ENCODE measurements at regions not wholly inside any gene's neighbourhood (a gene's known extent, or its start where the extent isn't known, plus 50 kb on each side); places are given as distances from the start of the nearest gene placed in this dataset.
"Not testable (repeated sequence)": the region's sequence is repeated elsewhere in the genome, so short reads cannot be mapped to it uniquely, and the experiment has no call there.

DNA sequence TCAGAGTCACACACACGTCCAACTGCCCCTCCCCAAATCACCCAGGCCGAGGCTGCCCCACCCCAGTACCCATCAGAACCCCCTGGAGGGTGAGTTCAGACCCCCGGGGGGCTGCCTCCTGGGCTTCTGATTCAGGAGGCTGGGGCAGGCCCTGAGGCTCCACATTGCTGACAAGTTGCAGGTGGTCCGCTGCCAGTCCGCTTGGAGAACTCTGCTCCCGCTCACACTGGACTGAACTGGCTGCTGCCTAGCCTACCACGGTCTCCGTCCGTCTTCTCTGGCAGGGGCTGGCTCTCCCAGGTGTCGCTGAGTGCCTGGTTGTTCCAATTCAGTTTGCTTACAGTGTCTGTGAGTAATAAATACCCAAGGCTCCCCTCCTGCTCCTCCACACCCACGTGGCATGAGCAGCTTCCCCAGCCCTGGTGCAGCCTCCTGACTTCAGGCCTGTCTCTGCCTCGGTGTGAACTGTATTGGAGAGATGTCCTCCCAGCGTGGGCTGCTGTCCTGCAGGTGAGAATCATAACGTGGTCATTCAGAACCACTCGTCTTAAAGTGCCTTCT lies 163.4 kb downstream of the LAT start:
- Histone ChIP-seq H3K36me3 (ENCODE audit: insufficient read depth, low read length) (no peaks in the 10 kb centered on the region), H3K9me3 (ENCODE audit: low read depth, low read length) (no peaks in the 10 kb centered on the region), H3K9ac (ENCODE audit: insufficient read length) (no peak overlapping the region), H3K27ac (no peak overlapping the region), H3K4me3 (no peak overlapping the region)
- DNase-seq (ENCODE audit: low read depth, low spot score): no peak
- TF ChIP-seq EZH2 (IDR thresholded peaks at IDR 0.05) (no peak), POLR2AphosphoS5 (IDR thresholded peaks at IDR 0.05; ENCODE audit: borderline replicate concordance, low read depth, low read length) (no peak), FOXP2 (optimal IDR thresholded peaks at IDR 0.05; ENCODE audit: control extremely low read depth, extremely low read length, insufficient read depth) (no peak)

DNA sequence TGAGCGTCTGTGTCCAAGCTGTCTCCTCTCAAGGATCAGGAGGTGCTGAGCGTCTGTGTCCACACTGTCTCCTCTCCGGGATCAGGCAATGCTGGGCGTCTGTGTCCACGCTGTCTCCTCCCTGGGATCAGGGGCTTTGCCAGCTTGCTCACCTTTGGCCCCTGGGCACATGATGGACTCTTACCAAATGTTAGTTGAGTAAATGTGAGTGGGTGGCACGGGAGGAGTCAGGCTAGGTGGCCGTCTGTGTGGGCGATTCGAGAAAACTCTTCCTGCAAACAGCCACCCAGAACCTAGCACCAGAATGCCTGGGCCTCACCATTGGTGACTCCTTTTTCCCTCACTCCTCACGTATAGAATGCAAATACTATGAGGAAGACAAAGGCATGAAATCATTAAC lies 162.9 kb downstream of the LAT start:
- H3K36me3 ChIP-seq (ENCODE audit: insufficient read depth, low read length); H3K9me3 ChIP-seq (ENCODE audit: low read depth, low read length); H3K4me3 ChIP-seq: not testable (repeated sequence)

GRCh38 chr16:29146808-29147643 lies 162.2 kb downstream of the LAT start:
- H3K9me3 ChIP-seq (ENCODE audit: low read depth, low read length); DNase-seq (ENCODE audit: low read depth, low spot score); H3K4me3 ChIP-seq; H3K36me3 ChIP-seq (ENCODE audit: insufficient read depth, low read length); H3K27ac ChIP-seq; H3K9ac ChIP-seq (ENCODE audit: insufficient read length): not testable (repeated sequence)

More for the DNA sequence above, 162.9 kb downstream of the LAT start:
- not testable (repeated sequence) for H3K27ac ChIP-seq; H3K9ac ChIP-seq (ENCODE audit: insufficient read length); DNase-seq (ENCODE audit: low read depth, low spot score)

DNA sequence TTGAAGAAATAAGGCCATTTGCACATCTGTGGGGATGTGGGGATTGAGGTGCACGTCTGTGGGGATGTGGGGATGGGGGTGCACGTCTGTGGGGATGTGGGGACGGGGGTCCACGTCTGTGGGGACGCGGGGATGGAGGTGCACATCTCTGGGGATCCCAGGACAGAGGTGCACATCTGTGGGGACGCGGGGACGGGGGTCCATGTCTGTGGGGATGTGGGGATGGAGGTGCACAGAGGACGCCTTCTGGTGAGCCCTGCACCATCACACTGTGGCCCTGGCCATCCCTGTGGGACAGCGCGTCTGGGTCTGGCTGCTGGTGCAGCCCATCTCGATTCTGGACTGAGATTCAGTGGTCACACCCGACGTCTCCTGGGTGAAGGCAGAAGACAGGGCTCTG lies 161.4 kb downstream of the LAT start:
- no peak for TF ChIP-seq FOXP2 (optimal IDR thresholded peaks at IDR 0.05; ENCODE audit: control extremely low read depth, extremely low read length, insufficient read depth)
- TF ChIP-seq POLR2AphosphoS5 (IDR thresholded peaks at IDR 0.05; ENCODE audit: borderline replicate concordance, low read depth, low read length): no peak
- no peak for TF ChIP-seq EZH2 (IDR thresholded peaks at IDR 0.05)
- no peak for DNase-seq (ENCODE audit: low read depth, low spot score)
- H3K9me3 ChIP-seq (ENCODE audit: low read depth, low read length): no peaks in the 10 kb centered on the region

DNA sequence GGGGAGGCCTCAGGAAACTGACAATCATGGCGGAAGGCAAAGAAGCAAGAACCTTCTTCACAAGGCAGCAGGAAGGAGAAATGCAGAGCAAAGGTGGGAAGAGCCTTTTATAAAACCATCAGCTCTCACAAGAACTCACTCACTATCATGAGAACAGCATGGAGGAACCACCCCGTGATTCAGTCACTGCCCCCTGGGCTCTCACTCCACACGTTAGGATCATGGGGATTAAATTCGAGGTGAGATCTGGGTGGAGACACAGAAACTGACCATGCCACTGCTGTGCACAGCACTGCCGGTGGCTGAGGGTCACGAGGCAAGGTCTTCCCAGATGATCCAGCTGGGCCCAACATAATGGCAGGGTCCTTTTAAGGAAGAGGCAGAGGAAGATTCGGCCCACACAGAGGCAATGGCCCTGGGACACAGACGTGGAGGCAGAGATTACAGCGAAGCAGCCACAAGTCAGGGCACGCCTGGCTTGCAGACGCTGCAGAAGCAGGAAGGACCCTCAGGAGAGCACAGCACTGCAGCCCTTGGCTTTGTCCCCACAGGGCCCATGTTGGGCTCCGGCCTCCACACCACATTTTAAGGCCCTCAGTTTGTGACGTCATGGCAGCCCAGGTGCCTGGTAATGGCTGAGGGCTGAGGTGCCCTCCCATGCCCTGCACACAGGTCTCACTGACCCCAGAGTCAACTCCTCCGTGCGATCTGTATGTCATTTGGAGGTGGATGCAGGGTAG lies 160.8 kb downstream of the LAT start:
- H3K9ac ChIP-seq (ENCODE audit: insufficient read length); DNase-seq (ENCODE audit: low read depth, low spot score); H3K27ac ChIP-seq: not testable (repeated sequence)

More for the DNA sequence above, 161.4 kb downstream of the LAT start:
- Histone ChIP-seq H3K9ac (ENCODE audit: insufficient read length) (no peak overlapping the region), H3K4me3 (no peak overlapping the region), H3K27ac (no peak overlapping the region), H3K36me3 (ENCODE audit: insufficient read depth, low read length) (no peaks in the 10 kb centered on the region)

GRCh38 chr16:29145086-29145485 lies 160.2 kb downstream of the LAT start:
- H3K4me3 ChIP-seq; H3K9ac ChIP-seq (ENCODE audit: insufficient read length); H3K27ac ChIP-seq; DNase-seq (ENCODE audit: low read depth, low spot score); H3K36me3 ChIP-seq (ENCODE audit: insufficient read depth, low read length); H3K9me3 ChIP-seq (ENCODE audit: low read depth, low read length): not testable (repeated sequence)

More for the DNA sequence above, 160.8 kb downstream of the LAT start:
- not testable (repeated sequence) for H3K36me3 ChIP-seq (ENCODE audit: insufficient read depth, low read length); H3K4me3 ChIP-seq; H3K9me3 ChIP-seq (ENCODE audit: low read depth, low read length)

DNA sequence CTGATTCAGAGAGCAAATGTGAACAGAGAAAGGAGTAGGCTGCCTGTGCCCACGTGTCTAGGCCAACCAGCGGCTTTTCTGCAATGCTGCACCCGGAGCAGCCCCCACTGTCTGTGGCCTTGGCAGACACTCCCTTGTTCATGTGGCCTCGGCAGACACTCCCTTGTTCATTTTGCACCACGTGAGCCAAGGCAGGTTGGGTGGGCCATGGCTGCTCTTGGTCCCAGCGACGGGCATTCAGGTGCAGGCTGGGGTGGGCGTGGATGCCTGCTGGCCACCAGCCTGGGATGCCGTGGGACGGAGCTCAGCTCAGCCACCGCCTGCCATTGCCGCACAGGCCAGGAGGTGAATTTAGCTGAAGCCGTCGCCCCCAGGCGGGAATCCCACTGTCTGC lies 159.8 kb downstream of the LAT start:
- H3K9ac ChIP-seq (ENCODE audit: insufficient read length); H3K9me3 ChIP-seq (ENCODE audit: low read depth, low read length); H3K27ac ChIP-seq; H3K36me3 ChIP-seq (ENCODE audit: insufficient read depth, low read length); H3K4me3 ChIP-seq; DNase-seq (ENCODE audit: low read depth, low spot score): not testable (repeated sequence)

DNA sequence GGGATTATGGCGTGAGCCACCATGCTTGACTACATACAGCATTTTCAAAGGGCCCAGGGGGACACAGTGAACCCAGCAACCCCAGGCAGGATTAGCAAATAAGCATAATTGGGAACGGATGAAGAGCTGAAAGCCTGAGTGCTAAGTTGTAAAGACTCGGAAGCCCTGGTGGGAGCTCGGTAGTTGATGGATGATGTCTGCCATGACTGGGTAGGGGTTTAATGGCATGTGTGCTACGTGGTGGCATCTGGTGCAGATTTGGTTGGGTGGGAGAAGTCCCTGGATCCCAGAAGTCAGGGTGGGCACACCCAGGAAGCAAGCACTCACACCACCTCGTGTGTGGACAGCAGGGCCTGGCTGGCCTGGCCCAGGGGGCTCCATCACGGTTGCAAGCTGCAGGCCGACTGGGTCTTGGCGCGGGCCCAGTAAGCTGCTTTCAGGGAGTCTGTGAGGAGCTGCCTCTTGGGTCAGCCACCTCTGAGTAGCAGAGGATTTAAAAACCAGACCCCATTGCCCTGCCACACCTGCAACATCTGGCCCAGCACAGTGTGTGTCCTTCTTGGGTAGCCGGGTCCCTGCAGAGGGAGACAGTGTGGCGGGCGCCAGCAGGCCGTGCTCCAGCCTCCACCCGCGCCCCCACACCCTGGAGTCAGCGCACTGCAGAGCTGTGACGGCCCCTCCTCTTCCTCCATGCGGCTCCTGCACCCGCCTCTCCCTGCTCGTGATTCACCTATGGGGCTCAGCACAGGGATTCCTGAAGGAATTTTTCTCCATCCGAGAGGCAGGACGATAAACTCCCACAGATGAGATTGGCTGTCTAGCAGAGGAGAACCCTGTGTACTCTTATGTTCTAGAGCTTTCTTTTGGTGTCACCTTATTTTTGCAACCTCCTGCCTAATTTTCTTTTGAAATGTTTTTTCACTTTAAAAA lies 159.2 kb downstream of the LAT start:
- H3K36me3 ChIP-seq (ENCODE audit: insufficient read depth, low read length); H3K27ac ChIP-seq; H3K9ac ChIP-seq (ENCODE audit: insufficient read length); DNase-seq (ENCODE audit: low read depth, low spot score); H3K9me3 ChIP-seq (ENCODE audit: low read depth, low read length); H3K4me3 ChIP-seq: not testable (repeated sequence)

DNA sequence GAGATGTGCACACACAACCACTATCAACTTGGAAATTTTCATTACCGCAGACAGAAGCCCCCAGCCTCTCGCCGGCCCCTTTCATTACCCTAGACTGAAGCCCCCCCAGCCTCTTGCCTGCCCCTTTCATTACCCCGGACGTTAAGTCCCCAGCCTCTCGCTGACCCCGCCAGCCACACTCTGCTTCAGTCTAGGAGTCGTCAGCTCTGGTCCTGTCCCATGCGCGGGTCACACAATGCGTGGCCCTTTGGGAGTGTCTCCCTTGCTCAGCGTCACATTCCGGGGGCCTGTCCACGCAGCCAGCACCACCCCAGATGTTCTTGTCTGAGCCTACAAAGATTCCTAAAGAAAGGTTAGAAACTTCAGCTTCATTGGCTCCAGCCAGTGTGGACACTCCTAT lies 157.7 kb downstream of the LAT start:
- not testable (repeated sequence) for DNase-seq (ENCODE audit: low read depth, low spot score); H3K27ac ChIP-seq; H3K4me3 ChIP-seq; H3K36me3 ChIP-seq (ENCODE audit: insufficient read depth, low read length); H3K9ac ChIP-seq (ENCODE audit: insufficient read length); H3K9me3 ChIP-seq (ENCODE audit: low read depth, low read length)
